Neuronal stem cell (in vitro differentiated cells): ENCODE measurements at regions not wholly inside any gene's neighbourhood (a gene's known extent, or its start where the extent isn't known, plus 50 kb on each side); places are given as distances from the start of the nearest gene placed in this dataset.

ENCODE experiments used
- DNase-seq: peaks from one replicate; pipeline ENCODE4 v3.0.0-alpha.2; 2013; ENCODE audit warnings: low spot score
- H2AFZ ChIP-seq: one replicate; pipeline ENCODE4 v1.6.1; 2013; ENCODE audit warnings: mild to moderate bottlenecking, low read length, inconsistent platforms
- H2AK5ac ChIP-seq: 2 replicates; pipeline ENCODE4 v1.6.1; 2013; ENCODE audit warnings: low read depth, mild to moderate bottlenecking, inconsistent platforms, low read length, moderate library complexity, mixed read lengths
- H2BK120ac ChIP-seq: 2 replicates; pipeline ENCODE4 v1.6.1; 2013; ENCODE audit warnings: low read depth, mild to moderate bottlenecking, inconsistent platforms, low read length, moderate library complexity, mixed read lengths
- H2BK12ac ChIP-seq: one replicate; pipeline ENCODE4 v1.6.1; 2013; ENCODE audit warnings: low read length, inconsistent platforms
- H2BK15ac ChIP-seq: 2 replicates; pipeline ENCODE4 v1.6.1; 2013; ENCODE audit warnings: mild to moderate bottlenecking, low read length, inconsistent platforms, mixed read lengths
- H2BK5ac ChIP-seq: one replicate; pipeline ENCODE4 v1.6.1; 2013; ENCODE audit warnings: inconsistent platforms, mild to moderate bottlenecking, low read length, moderate library complexity
- H3K14ac ChIP-seq: one replicate; pipeline ENCODE4 v1.6.1; 2013; ENCODE audit warnings: low read length, inconsistent platforms
- H3K18ac ChIP-seq: 2 replicates; pipeline ENCODE4 v1.6.1; 2013; ENCODE audit warnings: low read length, inconsistent platforms
- H3K23ac ChIP-seq: 2 replicates; pipeline ENCODE4 v1.6.1; 2013; ENCODE audit warnings: low read depth, mild to moderate bottlenecking, mixed read lengths, low read length, inconsistent platforms; ENCODE audit not compliant: poor library complexity
- H3K27ac ChIP-seq: replicated peaks from 3 replicates; pipeline ENCODE4 v1.5.1; 2013; ENCODE audit warnings: low read length, inconsistent platforms
- H3K27me3 ChIP-seq, 3 experiments: 2 replicates each; pipeline ENCODE4 v1.6.1; 2013; ENCODE audit warnings: low read length in 3 of 3, mild to moderate bottlenecking in 2 of 3, inconsistent platforms in 1 of 3, low read depth in 1 of 3, mixed read lengths in 1 of 3, moderate library complexity in 1 of 3; ENCODE audit not compliant: control insufficient read depth in 3 of 3, insufficient read depth in 3 of 3
- H3K36me3 ChIP-seq, 2 donors: replicated peaks in 1 of 2; 2 replicates each; pipeline ENCODE4 v1.6.1; 2013; ENCODE audit warnings: low read length in 2 of 2; ENCODE audit not compliant: control insufficient read depth in 2 of 2, insufficient read depth in 2 of 2
- H3K4ac ChIP-seq: 2 replicates; pipeline ENCODE4 v1.6.1; 2013; ENCODE audit warnings: inconsistent platforms, mild to moderate bottlenecking, low read length, moderate library complexity
- H3K4me1 ChIP-seq, 2 donors: 1 replicate in 1 of 2; 2 replicates in 1 of 2; pipeline ENCODE4 v1.6.1; 2013; ENCODE audit warnings: low read length in 2 of 2, low read depth in 1 of 2; ENCODE audit not compliant: control insufficient read depth in 2 of 2, insufficient read depth in 1 of 2
- H3K4me2 ChIP-seq: one replicate; pipeline ENCODE4 v1.6.1; 2013; ENCODE audit warnings: mild to moderate bottlenecking, low read length, inconsistent platforms; ENCODE audit not compliant: insufficient read depth, poor library complexity, severe bottlenecking
- H3K4me3 ChIP-seq, 2 donors: 2 replicates each; pipeline ENCODE4 v1.5.1; 2013; ENCODE audit warnings: low read length in 2 of 2, mild to moderate bottlenecking in 2 of 2, inconsistent platforms in 1 of 2, moderate library complexity in 1 of 2
- H3K79me1 ChIP-seq: one replicate; pipeline ENCODE4 v1.6.1; 2013; ENCODE audit warnings: low read depth, mild to moderate bottlenecking, inconsistent platforms, low read length, moderate library complexity
- H3K9ac ChIP-seq: one replicate; pipeline ENCODE4 v1.6.1; 2013; ENCODE audit warnings: mild to moderate bottlenecking, low read depth, low read length, inconsistent platforms; ENCODE audit not compliant: poor library complexity
- H3K9me3 ChIP-seq, 2 donors: replicated peaks in 1 of 2; 2 replicates each; pipeline versions ENCODE3 to v1.6.1; 2013; ENCODE audit warnings: low read length in 2 of 2, mild to moderate bottlenecking in 2 of 2, inconsistent platforms in 1 of 2, low read depth in 1 of 2, mixed read lengths in 1 of 2, moderate library complexity in 1 of 2; ENCODE audit not compliant: control insufficient read depth in 2 of 2, insufficient read depth in 1 of 2
- H4K8ac ChIP-seq: one replicate; pipeline ENCODE4 v1.6.1; 2013; ENCODE audit warnings: low read depth, mild to moderate bottlenecking, inconsistent platforms, low read length, moderate library complexity
- H4K91ac ChIP-seq: one replicate; pipeline ENCODE4 v1.6.1; 2013; ENCODE audit warnings: low read length, low read depth, mild to moderate bottlenecking, inconsistent platforms; ENCODE audit not compliant: poor library complexity
- WGBS, 2 donors: extraction: QIAGEN DNeasy Blood & Tissue Kit; methylation state at CpG; one replicate each; pipeline ENCODE4 v1.1.7; 2013; ENCODE audit warnings: missing lambda C conversion rate in 2 of 2, mixed read lengths in 1 of 2; ENCODE audit not compliant: insufficient read length in 2 of 2, insufficient replicate concordance in 1 of 2; ENCODE audit errors: extremely low coverage in 2 of 2; 5-methylcytosine and 5-hydroxymethylcytosine counted together

DNA sequence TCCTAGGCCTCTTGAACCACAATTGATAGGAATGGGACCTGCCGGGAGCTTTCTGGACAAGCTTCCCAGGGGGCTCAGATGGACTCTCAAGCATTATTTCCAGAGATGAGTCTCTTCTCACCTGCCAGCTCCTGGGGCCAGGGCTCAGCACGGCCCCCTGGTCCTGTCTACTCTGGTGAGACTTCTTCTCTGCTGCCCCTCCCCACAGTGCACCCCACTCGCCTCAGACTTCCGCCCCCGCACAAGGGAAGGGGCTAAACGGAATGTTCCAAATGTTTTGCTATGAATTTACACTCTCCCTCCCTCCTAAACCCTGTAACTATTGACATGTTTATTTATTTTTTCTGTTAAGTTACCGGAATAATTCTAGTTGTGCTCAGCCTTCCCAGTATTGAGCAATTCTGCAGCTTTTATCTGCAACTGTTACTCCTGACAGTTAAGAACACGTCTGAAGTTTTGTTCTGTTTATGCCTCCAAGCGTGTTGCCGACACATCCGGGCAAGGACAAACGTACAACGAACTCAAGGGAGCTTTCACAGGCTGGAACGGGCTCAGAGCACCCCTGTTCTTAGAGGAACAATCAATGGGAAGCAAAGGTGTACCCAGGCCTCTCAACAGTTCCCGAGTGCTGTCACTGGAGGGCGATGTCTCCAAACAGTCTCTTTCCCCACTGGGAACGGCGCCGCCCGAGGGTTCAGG, 55.2 kb downstream of the FHIP2A start:
- peaks cover 0 to 10% of the 10 kb centered on the region in 2 donors for H3K4me1 ChIP-seq
- no peak overlapping the region for H2BK12ac ChIP-seq
- H2BK120ac ChIP-seq = no peak overlapping the region
- H3K36me3 ChIP-seq = no peaks in the 10 kb centered on the region
- H2BK15ac ChIP-seq = no peak overlapping the region
- no peak overlapping the region for H3K14ac ChIP-seq
- no peaks in the 10 kb centered on the region for H3K9me3 ChIP-seq
- H3K4ac ChIP-seq = no peak overlapping the region
- H3K18ac ChIP-seq = no peak overlapping the region
- no peak overlapping the region for H3K23ac ChIP-seq
- H2AK5ac ChIP-seq = no peak overlapping the region
- H3K27me3 ChIP-seq = no peaks in the 10 kb centered on the region
- no peak overlapping the region for H3K9ac ChIP-seq
- no peaks in the 10 kb centered on the region for H3K79me1 ChIP-seq
- peak overlapping the region; percentile 84 for H2AFZ ChIP-seq
- no peak overlapping the region for H3K27ac ChIP-seq
- DNase-seq = peak; percentile 59
- H2BK5ac ChIP-seq = no peak overlapping the region
- no peak overlapping the region for H4K8ac ChIP-seq
- whole genome bisulfite sequencing, 2 donors = no CpG with 5 or more reads among the region's 20 CpGs
- H3K4me2 ChIP-seq = no peak overlapping the region
- H4K91ac ChIP-seq = no peak overlapping the region
- H3K4me3 ChIP-seq = no peak overlapping the region

DNA sequence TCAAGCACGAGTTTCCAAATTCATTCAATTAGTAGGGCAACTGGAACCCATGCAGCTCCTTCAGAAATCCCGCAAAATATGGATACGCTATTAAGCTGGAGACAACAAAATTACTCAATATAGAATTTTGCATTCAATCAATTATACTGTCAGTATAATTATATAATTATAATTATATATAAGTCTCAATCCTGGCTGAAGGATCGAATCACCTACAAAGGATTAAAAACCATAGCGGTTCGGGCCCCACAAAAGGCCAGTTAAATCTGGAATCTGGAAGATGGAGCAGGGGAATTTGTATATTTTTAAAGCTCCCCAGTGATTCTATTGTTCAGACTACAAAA, 55.7 kb downstream of the FHIP2A start:
- Histone ChIP-seq H3K27ac (no peak overlapping the region), H3K4me2 (no peak overlapping the region), H3K9me3 (no peaks in the 10 kb centered on the region), H2BK15ac (no peak overlapping the region), H3K14ac (no peak overlapping the region), H2AK5ac (no peak overlapping the region), H3K36me3 (no peaks in the 10 kb centered on the region), H2AFZ (no peak overlapping the region), H4K91ac (no peak overlapping the region), H3K4me3 (no peak overlapping the region), H3K4me1 (peaks cover 0 to 13% of the 10 kb centered on the region in 2 donors), H4K8ac (no peak overlapping the region), H2BK120ac (no peak overlapping the region), H3K9ac (no peak overlapping the region), H3K23ac (no peak overlapping the region), H3K18ac (no peak overlapping the region), H3K27me3 (no peaks in the 10 kb centered on the region), H3K4ac (no peak overlapping the region), H2BK5ac (no peak overlapping the region), H2BK12ac (no peak overlapping the region), H3K79me1 (no peaks in the 10 kb centered on the region)
- DNase-seq = no peak
- no CpG with 5 or more reads among the region's 6 CpGs for WGBS, 2 donors

DNA sequence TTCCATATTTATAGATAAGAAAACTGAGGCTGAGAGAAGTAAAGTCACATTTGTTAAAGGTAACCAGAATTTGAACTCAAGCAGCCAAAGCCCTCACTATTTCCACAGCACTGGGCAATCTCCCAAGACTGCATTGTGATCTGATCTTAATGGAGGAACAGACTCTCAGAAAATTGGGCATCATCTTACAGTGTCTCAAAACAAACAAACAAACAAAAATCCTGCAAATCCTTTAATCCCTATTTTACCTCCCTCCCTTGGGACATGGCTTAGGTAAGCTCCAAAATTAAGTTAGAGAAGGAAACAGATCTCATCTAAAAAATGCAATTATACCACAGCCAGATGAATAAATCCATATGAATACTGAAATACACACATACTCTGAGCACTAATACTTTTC, 57.5 kb downstream of the FHIP2A start:
- Histone ChIP-seq H3K18ac (no peak overlapping the region), H3K4me3 (no peak overlapping the region), H2BK15ac (no peak overlapping the region), H3K23ac (no peak overlapping the region), H3K27ac (no peak overlapping the region), H3K4ac (no peak overlapping the region), H2AFZ (peak overlapping the region; percentile 81), H3K9me3 (no peaks in the 10 kb centered on the region), H3K14ac (no peak overlapping the region), H3K27me3 (no peaks in the 10 kb centered on the region), H2BK5ac (no peak overlapping the region), H2BK120ac (no peak overlapping the region), H4K8ac (no peak overlapping the region), H2AK5ac (no peak overlapping the region), H3K4me1 (peaks cover 0 to 13% of the 10 kb centered on the region in 2 donors), H3K4me2 (no peak overlapping the region), H3K79me1 (no peaks in the 10 kb centered on the region), H3K36me3 (no peaks in the 10 kb centered on the region), H3K9ac (no peak overlapping the region), H2BK12ac (no peak overlapping the region), H4K91ac (no peak overlapping the region)
- DNase-seq = no peak

DNA sequence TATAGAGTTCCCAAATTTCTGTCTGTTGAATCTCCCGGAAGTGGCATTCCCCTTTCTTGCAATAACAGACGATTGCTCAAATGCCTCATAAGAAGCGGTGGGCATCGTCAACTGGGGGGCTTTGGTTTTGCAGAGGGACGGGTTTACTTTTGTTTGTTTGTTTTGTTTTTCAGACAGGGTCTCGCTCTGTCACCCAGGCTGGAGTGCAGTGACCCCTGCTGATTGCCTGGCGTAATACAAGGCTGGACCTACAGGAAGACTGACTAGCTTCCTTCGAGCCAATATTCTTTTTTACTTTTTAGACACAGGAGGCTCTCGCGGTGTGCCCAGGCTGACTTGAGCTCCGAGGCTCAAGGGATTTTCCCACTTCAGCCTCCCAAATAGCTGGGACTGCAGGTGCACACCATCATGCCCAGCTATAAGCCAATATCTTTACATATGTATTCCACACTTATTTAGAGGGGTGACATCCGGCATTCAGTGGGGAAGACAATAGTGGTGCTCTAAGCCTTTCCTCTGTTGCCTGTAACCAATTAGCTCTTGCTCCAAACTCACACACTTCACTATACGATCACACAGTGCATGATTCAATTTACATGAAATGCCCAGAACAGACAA, 58.1 kb downstream of the FHIP2A start:
- Histone ChIP-seq H3K4me3 (no peak overlapping the region), H3K4me2 (no peak overlapping the region), H2BK15ac (no peak overlapping the region), H3K4ac (no peak overlapping the region), H2AFZ (peak overlapping the region; percentile 81), H3K9ac (no peak overlapping the region), H4K8ac (no peak overlapping the region), H3K9me3 (no peaks in the 10 kb centered on the region), H2BK12ac (no peak overlapping the region), H3K18ac (no peak overlapping the region), H3K27me3 (no peaks in the 10 kb centered on the region), H3K36me3 (no peaks in the 10 kb centered on the region), H3K27ac (no peak overlapping the region), H3K4me1 (peaks cover 0 to 13% of the 10 kb centered on the region in 2 donors), H2BK5ac (no peak overlapping the region), H3K79me1 (no peaks in the 10 kb centered on the region), H3K23ac (no peak overlapping the region), H3K14ac (no peak overlapping the region), H2AK5ac (no peak overlapping the region), H4K91ac (no peak overlapping the region), H2BK120ac (no peak overlapping the region)
- DNase-seq = peak; percentile 31
- WGBS, 2 donors = no CpG with 5 or more reads among the region's 13 CpGs
